Caco-2 (cell line): ENCODE measurements at regions not wholly inside any gene's neighbourhood (a gene's known extent, or its start where the extent isn't known, plus 50 kb on each side); places are given as distances from the start of the nearest gene placed in this dataset.
A peak's percentile ranks its signal among the peaks of the same experiment; 100 is the strongest.

Experiments
- BruUV-seq: library from RNA; stranded (reverse); fragments of 400-500 nt; replicated peaks from 2 replicates; lab custom pipeline; 2021; lab: Mats Ljungman, UMichigan
- CTCF ChIA-PET: fragments of 300-600 bp; sonication (Branson Sonifier 250); formaldehyde crosslinking; loops from one replicate; lab custom pipeline; 2022; ENCODE audit warnings: antibody characterized with exemption; lab: Charles Lee
- POLR2A ChIA-PET: fragments of 300-600 bp; sonication (Branson Sonifier 250); formaldehyde crosslinking; loops from one replicate; lab custom pipeline; 2022; ENCODE audit warnings: antibody characterized with exemption; lab: Charles Lee
- DNase-seq, 2 experiments: peaks; one replicate each; pipeline versions ENCODE4 v3.0.0 to v3.0.0-alpha.2; 2020 to 2022
- H3K27me3 ChIP-seq: replicated peaks from 2 replicates; pipeline ENCODE4 v1.6.0; 2011; ENCODE audit warnings: low read length; ENCODE audit not compliant: control insufficient read depth, insufficient read depth
- H3K36me3 ChIP-seq: 2 replicates; pipeline ENCODE4 v1.5.1; 2011; ENCODE audit warnings: low read length; ENCODE audit not compliant: control insufficient read depth, insufficient read depth
- H3K4me1 ChIP-seq: fragments of 250-450 bp; sonication (Bioruptor Pico); 2 replicates; pipeline ENCODE4 v1.5.1; 2020; ENCODE audit warnings: mild to moderate bottlenecking
- H3K4me3 ChIP-seq: 2 replicates; pipeline ENCODE4 v1.5.1; 2011; ENCODE audit warnings: low read depth, mild to moderate bottlenecking, control low read depth, low read length
- H3K9me3 ChIP-seq: fragments of 250-450 bp; sonication (Bioruptor Pico); 2 replicates; pipeline ENCODE4 v1.5.1; 2020; ENCODE audit warnings: mild to moderate bottlenecking, moderate library complexity
- H3K27ac Mint-ChIP-seq: one replicate; pipeline ENCODE4 v1.8.0; 2022; ENCODE audit warnings: mixed read lengths; ENCODE audit not compliant: unreplicated experiment
- H3K27me3 Mint-ChIP-seq: one replicate; pipeline ENCODE4 v1.8.0; 2022; ENCODE audit warnings: mixed read lengths; ENCODE audit not compliant: insufficient read depth, unreplicated experiment
- H3K36me3 Mint-ChIP-seq: one replicate; pipeline ENCODE4 v1.8.0; 2022; ENCODE audit warnings: mild to moderate bottlenecking, mixed read lengths; ENCODE audit not compliant: insufficient read depth, unreplicated experiment
- H3K4me1 Mint-ChIP-seq: one replicate; pipeline ENCODE4 v1.8.0; 2022; ENCODE audit warnings: low read depth, mixed read lengths; ENCODE audit not compliant: unreplicated experiment
- H3K4me3 Mint-ChIP-seq: one replicate; pipeline ENCODE4 v1.8.0; 2022; ENCODE audit warnings: mild to moderate bottlenecking, moderate library complexity, mixed read lengths; ENCODE audit not compliant: unreplicated experiment
- H3K9me3 Mint-ChIP-seq: one replicate; pipeline ENCODE4 v1.8.0; 2022; ENCODE audit warnings: mixed read lengths; ENCODE audit not compliant: unreplicated experiment
- CTCF ChIP-seq, 2 experiments: fragments of 200-600 bp in 1 of 2; IDR thresholded peaks; 1 replicate in 1 of 2; 2 replicates in 1 of 2; pipeline versions ENCODE4 v1.5.1 to v1.8.0; 2011 to 2022; ENCODE audit warnings: antibody characterized with exemption in 1 of 2, control low read depth in 1 of 2, inconsistent platforms in 1 of 2, low read depth in 1 of 2, low read length in 1 of 2, mild to moderate bottlenecking in 1 of 2, moderate library complexity in 1 of 2; ENCODE audit not compliant: insufficient read depth in 1 of 2, severe bottlenecking in 1 of 2, unreplicated experiment in 1 of 2
- intact Hi-C: fragments of 100-400 bp; cut with micrococcal nuclease; formaldehyde crosslinking; loops from one replicate; pipeline ENCODE4 v1.10.0; 2022; ENCODE audit not compliant: unreplicated experiment

DNA sequence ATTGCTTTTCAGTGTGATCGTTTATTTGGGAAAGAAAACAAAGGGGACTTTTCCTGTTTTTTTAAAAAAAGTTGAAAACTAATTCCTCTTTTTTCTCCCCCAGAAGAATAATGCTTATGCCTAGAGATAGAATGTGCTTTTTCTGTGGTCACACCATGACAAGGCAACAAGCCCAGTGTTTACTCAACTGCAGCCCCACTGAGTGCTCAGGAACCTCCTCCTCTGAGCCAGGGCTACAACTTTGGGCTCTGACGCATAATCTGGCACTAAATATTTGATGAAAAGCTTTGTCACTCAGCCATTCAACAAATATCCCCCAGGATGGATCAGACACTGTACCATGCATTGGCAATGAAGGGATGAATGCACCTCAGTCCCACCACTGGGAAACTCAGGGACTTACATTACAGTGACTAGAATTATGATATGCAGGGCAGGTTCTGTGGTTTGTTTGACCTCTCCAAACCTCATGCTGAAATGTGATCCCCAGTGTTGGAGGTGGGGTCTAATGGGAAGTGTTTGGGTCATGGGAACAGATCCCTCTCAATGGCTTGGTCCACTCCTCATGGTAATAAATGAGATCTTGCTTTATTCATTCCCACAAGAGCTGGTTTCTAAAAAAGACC lies 155.9 kb downstream of the CCDC34 start:
- H3K36me3 ChIP-seq: no peaks in the 10 kb centered on the region; the same call in 1 of the 2 replicates
- Mint-ChIP-seq H3K27me3 (no peaks in the 10 kb centered on the region), H3K36me3 (peaks cover 2% of the 10 kb centered on the region), H3K4me1 (peaks cover 46% of the 10 kb centered on the region), H3K27ac (no peak overlapping the region), H3K9me3 (no peaks in the 10 kb centered on the region), H3K4me3 (no peak overlapping the region)
- BruUV-seq: no TSS peak
- H3K9me3 ChIP-seq: no peaks in the 10 kb centered on the region
- ChIA-PET POLR2A (interaction anchor here (0.6 kb wide), 1 partner anchor 266 kb away, joined by 3 read pairs; the partner anchor contains the start of gene LGR4), CTCF (no interaction called here)
- no peak overlapping the region for H3K4me3 ChIP-seq
- no peak for TF ChIP-seq CTCF (IDR thresholded peaks at IDR 0.05; ENCODE audit: insufficient read depth in 1 of 2, low read depth in 1 of 2, low read length in 1 of 2, severe bottlenecking in 1 of 2, unreplicated experiment in 1 of 2)
- intact Hi-C loops: no loop called here
- no peaks in the 10 kb centered on the region for H3K27me3 ChIP-seq
- H3K4me1 ChIP-seq: peaks cover 46% of the 10 kb centered on the region
- no peak for DNase-seq

DNA sequence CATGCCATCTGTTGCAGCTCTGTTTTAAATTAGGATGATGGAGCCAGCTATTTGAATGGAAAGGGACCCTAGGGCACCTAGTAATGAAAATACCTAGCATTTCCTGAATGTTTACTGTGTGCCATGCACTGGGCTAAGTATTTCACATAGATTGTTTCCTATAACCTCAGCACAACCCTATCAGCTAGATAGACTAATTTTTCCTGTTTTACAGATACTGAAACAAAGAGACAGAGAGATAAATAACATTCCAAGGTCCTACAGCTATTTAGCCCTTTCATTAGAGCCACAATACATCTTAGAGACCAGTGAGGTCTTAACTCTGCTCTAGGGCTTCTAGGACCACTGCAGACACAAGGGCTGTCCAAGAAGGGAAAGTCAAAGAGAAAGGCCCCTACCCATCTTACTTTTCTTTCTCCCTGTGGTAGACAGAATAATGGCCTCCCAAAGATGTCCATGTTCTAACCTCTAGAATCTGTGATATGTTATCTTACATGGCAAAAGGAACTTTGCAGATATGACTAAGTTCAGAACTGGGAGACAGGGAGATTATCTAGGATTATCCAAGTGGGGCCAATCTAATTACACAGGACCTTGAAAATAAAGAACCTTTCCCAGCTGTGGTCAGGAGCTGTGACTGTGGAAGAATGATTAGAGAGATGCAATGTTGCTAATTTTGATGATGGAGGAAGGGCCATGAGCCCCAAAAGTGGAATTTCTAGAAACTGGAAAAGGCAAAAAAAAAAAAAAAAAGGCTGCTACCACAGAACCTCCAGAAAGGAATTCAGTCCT lies 157.0 kb downstream of the CCDC34 start:
- no peak for DNase-seq
- no TSS peak for BruUV-seq
- Mint-ChIP-seq H3K27me3 (no peaks in the 10 kb centered on the region), H3K4me3 (peak overlapping the region; percentile 21), H3K27ac (peak overlapping the region; percentile 53), H3K4me1 (peaks cover 56% of the 10 kb centered on the region), H3K9me3 (no peaks in the 10 kb centered on the region), H3K36me3 (peaks cover 6% of the 10 kb centered on the region)
- Histone ChIP-seq H3K36me3 (no peaks in the 10 kb centered on the region; the same call in 1 of the 2 replicates), H3K9me3 (no peaks in the 10 kb centered on the region), H3K4me1 (peaks cover 56% of the 10 kb centered on the region), H3K4me3 (no peak overlapping the region), H3K27me3 (no peaks in the 10 kb centered on the region)
- POLR2A ChIA-PET: no interaction called here
- intact Hi-C loops: no loop called here
- no peak for TF ChIP-seq CTCF (IDR thresholded peaks at IDR 0.05; ENCODE audit: insufficient read depth in 1 of 2, low read depth in 1 of 2, low read length in 1 of 2, severe bottlenecking in 1 of 2, unreplicated experiment in 1 of 2)
- CTCF ChIA-PET: interaction anchor here (0.6 kb wide), 1 partner anchor 911 kb away, joined by 3 read pairs; no protein-coding TSS in a partner anchor

DNA sequence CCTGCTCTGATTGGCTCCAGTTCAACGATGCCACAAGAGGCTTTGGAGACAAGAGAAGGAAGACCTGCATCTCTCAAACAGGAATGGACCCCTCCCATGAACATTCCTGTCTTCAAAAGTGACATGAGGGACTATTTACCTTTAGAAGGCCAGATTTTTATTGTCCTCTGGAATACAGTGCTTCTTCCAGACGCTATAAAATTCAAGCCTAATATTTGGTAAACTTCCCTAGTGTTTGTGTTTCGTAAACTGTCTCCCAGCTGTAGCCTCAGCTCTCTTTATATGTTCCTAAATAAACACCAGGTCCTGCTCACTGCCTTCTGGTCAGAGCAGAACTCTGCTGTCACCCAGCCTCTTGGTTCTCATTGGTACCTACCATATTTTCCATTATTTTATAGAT lies 157.8 kb downstream of the CCDC34 start:
- peaks cover 6% of the 10 kb centered on the region for H3K36me3 Mint-ChIP-seq
- POLR2A ChIA-PET: no interaction called here
- Histone ChIP-seq H3K4me1 (peaks cover 62% of the 10 kb centered on the region), H3K4me3 (no peak overlapping the region), H3K36me3 (no peaks in the 10 kb centered on the region), H3K9me3 (no peaks in the 10 kb centered on the region), H3K27me3 (no peaks in the 10 kb centered on the region)
- BruUV-seq: no TSS peak
- H3K9me3 Mint-ChIP-seq: no peaks in the 10 kb centered on the region
- H3K27ac Mint-ChIP-seq: no peak overlapping the region
- intact Hi-C loops: no loop called here
- peaks cover 62% of the 10 kb centered on the region for H3K4me1 Mint-ChIP-seq
- CTCF ChIA-PET: interaction anchor here (0.6 kb wide), 3 partner anchors 18 to 910 kb away, joined by 3 to 5 read pairs (median 3); no protein-coding TSS in a partner anchor
- TF ChIP-seq CTCF (IDR thresholded peaks at IDR 0.05; ENCODE audit: insufficient read depth in 1 of 2, low read depth in 1 of 2, low read length in 1 of 2, severe bottlenecking in 1 of 2, unreplicated experiment in 1 of 2): no peak
- no peaks in the 10 kb centered on the region for H3K27me3 Mint-ChIP-seq
- no peak overlapping the region for H3K4me3 Mint-ChIP-seq
- DNase-seq: peak in 1 of 2 experiments; percentile 41
